AG09309 (cell line): ENCODE measurements at regions not wholly inside any gene's neighbourhood (a gene's known extent, or its start where the extent isn't known, plus 50 kb on each side); places are given as distances from the start of the nearest gene placed in this dataset.

Source experiments
- DNase-seq: peaks from one replicate; pipeline ENCODE4 v3.0.0-alpha.2; 2010; ENCODE audit warnings: low read depth
- H3K4me3 ChIP-seq: 2 replicates; pipeline ENCODE4 v1.5.1; 2011; ENCODE audit warnings: mild to moderate bottlenecking, low read depth, low read length, moderate library complexity; ENCODE audit not compliant: control insufficient read depth
- CTCF ChIP-seq: IDR thresholded peaks from 2 replicates; pipeline ENCODE4 v1.5.1; 2011; ENCODE audit warnings: mild to moderate bottlenecking, low read depth, low read length, inconsistent platforms; ENCODE audit not compliant: insufficient read depth, control insufficient read depth; ENCODE audit errors: missing control alignments

GRCh38 chr5:155616779-155617392 is 603.3 kb downstream of the KIF4B start:
- peak; percentile 76 for TF ChIP-seq CTCF
- no peak overlapping the region for H3K4me3 ChIP-seq
- DNase-seq, result no peak

- TF ChIP-seq CTCF, result no peak
- no peak overlapping the region for H3K4me3 ChIP-seq
- no peak for DNase-seq
These were observed 606.1 kb downstream of the KIF4B start for GRCh38 chr5:155619688-155620087.

- no peak for DNase-seq
- no peak overlapping the region for H3K4me3 ChIP-seq
- TF ChIP-seq CTCF, result no peak
These were observed 607.4 kb downstream of the KIF4B start for GRCh38 chr5:155620821-155621410.

GRCh38 chr5:155624597-155625241 is 611.2 kb downstream of the KIF4B start:
- TF ChIP-seq CTCF, result no peak
- no peak for DNase-seq
- H3K4me3 ChIP-seq, result no peak overlapping the region

DNA sequence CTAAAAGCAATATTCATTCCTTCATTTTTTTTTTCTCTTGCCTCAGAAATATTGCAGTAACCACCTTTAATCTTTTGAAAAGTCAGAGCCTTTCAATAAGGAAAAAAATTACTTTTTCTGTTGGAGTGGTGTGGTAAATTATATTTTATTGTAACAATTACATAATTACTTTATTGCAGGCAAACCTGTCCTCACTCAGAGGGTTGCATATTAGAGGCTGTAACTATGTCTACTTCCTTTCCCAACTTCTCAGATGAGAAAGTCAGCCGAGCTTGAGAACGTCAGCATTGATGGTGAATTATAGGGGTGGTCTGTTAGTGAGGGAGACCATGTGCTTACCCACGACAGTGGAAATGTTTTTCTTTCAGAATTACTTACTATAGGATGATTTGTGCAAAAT is 611.8 kb downstream of the KIF4B start:
- no peak overlapping the region for H3K4me3 ChIP-seq
- no peak for TF ChIP-seq CTCF
- DNase-seq, result no peak

DNA sequence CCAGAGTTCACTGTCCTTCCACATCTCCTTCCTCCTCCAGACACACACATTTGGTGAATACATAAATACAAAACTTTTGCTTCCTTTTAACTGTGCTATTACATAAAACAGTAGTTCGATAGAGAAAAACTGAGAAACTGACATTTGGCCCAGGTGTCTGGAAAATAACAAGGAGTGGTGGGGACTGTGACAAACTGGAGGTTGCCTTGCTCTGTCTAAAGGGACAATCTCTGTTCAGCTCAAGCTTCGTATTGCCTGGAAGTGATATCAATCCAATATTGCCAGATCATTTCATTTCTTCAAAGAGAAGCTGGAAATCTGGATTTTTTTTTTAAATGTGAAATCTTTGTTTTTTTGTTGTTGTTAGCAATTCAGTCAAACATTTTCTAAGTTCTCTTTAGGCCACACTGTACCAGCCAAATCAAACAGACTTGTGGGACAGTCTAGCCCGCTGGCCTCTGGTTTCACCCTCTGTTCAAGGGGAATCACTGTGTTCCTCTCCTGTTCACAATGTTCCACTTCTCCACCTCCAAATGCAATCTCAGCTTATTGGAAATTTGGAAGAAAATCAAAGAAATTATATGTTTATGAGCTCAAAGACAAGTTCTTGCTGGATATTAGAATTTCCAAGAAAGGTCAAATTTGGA is 612.5 kb downstream of the KIF4B start:
- no peak for TF ChIP-seq CTCF
- H3K4me3 ChIP-seq, result no peak overlapping the region
- DNase-seq, result no peak
